Fibroblast of villous mesenchyme (primary cell): ENCODE measurements at regions not wholly inside any gene's neighbourhood (a gene's known extent, or its start where the extent isn't known, plus 50 kb on each side); places are given as distances from the start of the nearest gene placed in this dataset.

Experiments used
- DNase-seq: peaks from one replicate; pipeline ENCODE4 v3.0.0-alpha.2; 2010; ENCODE audit warnings: low read depth
- H3K4me3 ChIP-seq: 2 replicates; pipeline ENCODE4 v1.5.1; 2011; ENCODE audit warnings: low read depth, mild to moderate bottlenecking, low read length
- TF ChIP-seq, protein P1 (sequence below): IDR thresholded peaks from 2 replicates; pipeline ENCODE4 v1.5.1; 2012; ENCODE audit warnings: low read depth, mild to moderate bottlenecking, low read length; ENCODE audit not compliant: insufficient read depth

DNA sequence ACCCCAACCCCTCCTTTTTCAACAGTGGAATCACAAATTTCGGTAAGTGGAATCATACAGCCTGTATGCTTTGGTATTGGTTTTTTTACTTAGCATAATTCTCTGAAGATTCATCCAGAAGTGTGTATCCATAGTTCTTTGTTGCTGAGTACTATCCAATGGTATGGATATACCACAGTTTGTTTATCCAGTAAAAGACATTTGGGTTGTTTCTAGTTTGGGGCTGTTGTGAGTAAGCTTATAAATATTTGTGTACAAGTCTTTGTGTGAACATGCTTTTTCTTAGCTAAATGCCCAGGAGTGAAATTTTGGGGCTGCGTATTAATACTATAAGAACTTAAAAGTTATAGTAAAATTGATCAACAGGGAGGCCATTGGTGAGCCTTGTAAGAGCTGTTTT is 57.5 kb upstream of the GC start:
- TF ChIP-seq, protein P1, sequence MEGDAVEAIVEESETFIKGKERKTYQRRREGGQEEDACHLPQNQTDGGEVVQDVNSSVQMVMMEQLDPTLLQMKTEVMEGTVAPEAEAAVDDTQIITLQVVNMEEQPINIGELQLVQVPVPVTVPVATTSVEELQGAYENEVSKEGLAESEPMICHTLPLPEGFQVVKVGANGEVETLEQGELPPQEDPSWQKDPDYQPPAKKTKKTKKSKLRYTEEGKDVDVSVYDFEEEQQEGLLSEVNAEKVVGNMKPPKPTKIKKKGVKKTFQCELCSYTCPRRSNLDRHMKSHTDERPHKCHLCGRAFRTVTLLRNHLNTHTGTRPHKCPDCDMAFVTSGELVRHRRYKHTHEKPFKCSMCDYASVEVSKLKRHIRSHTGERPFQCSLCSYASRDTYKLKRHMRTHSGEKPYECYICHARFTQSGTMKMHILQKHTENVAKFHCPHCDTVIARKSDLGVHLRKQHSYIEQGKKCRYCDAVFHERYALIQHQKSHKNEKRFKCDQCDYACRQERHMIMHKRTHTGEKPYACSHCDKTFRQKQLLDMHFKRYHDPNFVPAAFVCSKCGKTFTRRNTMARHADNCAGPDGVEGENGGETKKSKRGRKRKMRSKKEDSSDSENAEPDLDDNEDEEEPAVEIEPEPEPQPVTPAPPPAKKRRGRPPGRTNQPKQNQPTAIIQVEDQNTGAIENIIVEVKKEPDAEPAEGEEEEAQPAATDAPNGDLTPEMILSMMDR, result no peak
- no peak for DNase-seq
- H3K4me3 ChIP-seq, result no peak overlapping the region

DNA sequence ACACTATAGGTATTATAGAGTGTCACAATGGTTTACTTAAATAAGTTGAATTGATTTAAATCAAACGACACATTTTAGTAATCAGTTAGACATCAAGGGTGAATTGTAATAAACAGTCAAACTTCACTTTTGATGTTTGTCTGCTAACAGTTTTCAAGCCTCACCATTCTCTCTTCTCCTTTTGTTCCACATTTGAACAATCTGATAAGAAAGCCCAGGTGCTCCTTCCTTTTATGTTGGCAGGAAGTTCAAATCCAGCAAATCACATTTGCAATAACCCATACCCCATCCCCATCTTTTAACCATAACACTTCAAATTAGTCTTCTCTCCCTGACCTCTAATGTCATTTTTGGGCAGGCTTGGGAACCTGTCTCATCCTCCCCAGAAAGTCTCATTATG is 63.4 kb upstream of the GC start:
- no peak for DNase-seq
- TF ChIP-seq, protein P1, result no peak
- no peak overlapping the region for H3K4me3 ChIP-seq

DNA sequence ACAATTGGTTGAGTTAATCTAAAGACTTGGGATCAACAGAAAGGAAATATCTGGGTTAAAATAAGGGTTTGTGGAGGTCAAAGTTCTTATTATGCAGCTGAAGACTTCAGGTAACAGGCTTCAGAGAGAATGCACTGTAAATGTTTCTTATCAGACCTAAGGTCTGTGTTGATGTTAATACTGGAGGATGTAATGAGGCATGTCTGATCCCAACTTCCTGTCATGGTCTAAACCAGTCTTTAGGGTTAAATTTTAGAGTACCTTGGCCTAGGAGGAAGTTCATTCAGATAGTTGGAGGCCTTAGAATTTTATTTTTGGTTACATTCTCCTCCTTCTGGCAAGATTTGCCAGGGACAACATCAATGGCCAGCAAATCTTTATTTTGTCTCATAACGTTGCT is 72.1 kb upstream of the GC start:
- H3K4me3 ChIP-seq, result no peak overlapping the region
- DNase-seq, result no peak
- TF ChIP-seq, protein P1, result no peak

DNA sequence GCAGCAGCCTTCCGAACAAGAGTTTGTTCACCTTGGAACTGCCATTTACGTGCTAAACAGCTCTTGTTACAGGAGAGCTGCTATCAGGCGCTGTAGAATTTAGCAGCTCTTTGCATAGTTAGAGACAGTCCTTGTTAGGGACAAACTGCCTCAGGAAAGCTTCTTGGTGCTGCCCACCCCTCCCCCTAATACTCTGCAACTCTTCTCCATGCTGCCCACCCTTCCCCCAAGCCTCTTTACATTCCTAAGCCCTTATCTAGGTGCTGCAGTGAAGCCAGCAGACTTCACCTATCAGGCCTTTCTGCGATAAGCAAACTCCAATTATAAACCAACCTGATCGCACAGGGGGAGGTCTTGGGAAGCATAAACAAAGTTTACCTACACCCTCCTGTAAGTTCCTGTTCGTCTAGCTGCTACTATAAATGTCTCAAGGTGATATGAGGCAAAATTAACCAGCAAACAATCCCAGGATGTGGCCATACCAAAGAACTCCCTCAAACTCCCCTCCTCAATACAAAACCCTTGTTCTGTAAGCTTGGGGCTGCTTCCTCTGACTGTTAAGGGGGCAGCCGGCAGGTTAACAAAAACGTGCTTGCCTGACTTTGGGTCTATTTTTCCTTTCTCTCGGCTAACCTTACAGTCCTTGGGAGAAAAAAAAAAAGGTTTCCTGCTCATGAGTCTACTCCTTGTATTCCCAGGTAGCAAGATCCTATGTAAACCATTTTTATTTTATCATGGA is 74.0 kb upstream of the GC start:
- no peak overlapping the region for H3K4me3 ChIP-seq
- TF ChIP-seq, protein P1, result no peak
- no peak for DNase-seq

GRCh38 chr4:71860643-71861042 is 76.8 kb upstream of the GC start:
- DNase-seq, result no peak
- TF ChIP-seq, protein P1, result no peak

GRCh38 chr4:71862315-71862714 is 78.4 kb upstream of the GC start:
- no peak overlapping the region for H3K4me3 ChIP-seq
- TF ChIP-seq, protein P1, result no peak
- no peak for DNase-seq

More at GRCh38 chr4:71860643-71861042, 76.8 kb upstream of the GC start:
- no peak overlapping the region for H3K4me3 ChIP-seq

DNA sequence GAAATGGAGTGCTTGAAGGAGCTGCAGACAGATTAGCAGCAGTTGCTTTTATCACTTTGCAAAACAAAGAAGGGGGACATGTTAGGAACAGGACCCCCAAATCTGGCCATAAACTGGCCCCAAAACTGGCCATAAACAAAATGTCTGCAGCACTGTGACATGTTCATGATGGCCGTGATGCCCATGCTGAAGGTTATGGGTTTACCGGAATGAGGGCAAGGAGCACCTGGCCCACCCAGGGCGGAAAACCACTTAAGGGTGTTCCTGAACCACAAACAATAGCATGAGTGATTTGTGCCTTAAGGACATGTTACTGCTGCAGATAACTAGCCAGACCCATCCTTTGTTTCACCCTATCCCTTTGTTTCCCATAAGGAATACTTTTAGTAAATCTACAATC is 79.6 kb upstream of the GC start:
- TF ChIP-seq, protein P1, result no peak
- DNase-seq, result no peak
- no peak overlapping the region for H3K4me3 ChIP-seq
